HG03039 (cell line): ENCODE measurements at regions not wholly inside any gene's neighbourhood (a gene's known extent, or its start where the extent isn't known, plus 50 kb on each side); places are given as distances from the start of the nearest gene placed in this dataset.
"Not testable (repeated sequence)": the region's sequence is repeated elsewhere in the genome, so short reads cannot be mapped to it uniquely, and the experiment has no call there.

Experiments used
- ATAC-seq: cut with Tn5 transposase; IDR thresholded peaks from one replicate; pipeline ENCODE4 v1.9.1; 2021; ENCODE audit warnings: mild to moderate bottlenecking, moderate library complexity; ENCODE audit not compliant: unreplicated experiment

GRCh38 chr1:170789063-170789462, 125.1 kb downstream of the PRRX1 start:
- no peak for ATAC-seq

GRCh38 chr1:170790175-170790574, 126.2 kb downstream of the PRRX1 start:
- no peak for ATAC-seq

GRCh38 chr1:170790651-170791071, 126.7 kb downstream of the PRRX1 start:
- ATAC-seq = no peak

- ATAC-seq = no peak
These were observed 128.0 kb downstream of the PRRX1 start for GRCh38 chr1:170791941-170792340.

GRCh38 chr1:170800265-170800664, 135.1 kb upstream of the MROH9 start:
- ATAC-seq = no peak

- no peak for ATAC-seq
These were observed 134.5 kb upstream of the MROH9 start for GRCh38 chr1:170800812-170801211.

GRCh38 chr1:170803711-170804110, 131.6 kb upstream of the MROH9 start:
- ATAC-seq = no peak

- no peak for ATAC-seq
These were observed 130.9 kb upstream of the MROH9 start for GRCh38 chr1:170804419-170804818.

- no peak for ATAC-seq
These were observed 130.5 kb upstream of the MROH9 start for GRCh38 chr1:170804879-170805278.

GRCh38 chr1:170806961-170807360, 128.4 kb upstream of the MROH9 start:
- no peak for ATAC-seq

- no peak for ATAC-seq
These were observed 127.9 kb upstream of the MROH9 start for GRCh38 chr1:170807432-170807831.

GRCh38 chr1:170808216-170808885, 127.0 kb upstream of the MROH9 start:
- no peak for ATAC-seq

GRCh38 chr1:170811013-170811412, 124.3 kb upstream of the MROH9 start:
- not testable (repeated sequence) for ATAC-seq

- ATAC-seq = no peak
These were observed 115.6 kb upstream of the MROH9 start for GRCh38 chr1:170819781-170820180.

GRCh38 chr1:170823120-170823519, 112.2 kb upstream of the MROH9 start:
- ATAC-seq = no peak

GRCh38 chr1:170831276-170831675, 104.1 kb upstream of the MROH9 start:
- no peak for ATAC-seq

GRCh38 chr1:170836141-170836540, 99.2 kb upstream of the MROH9 start:
- ATAC-seq = no peak

GRCh38 chr1:170840371-170840770, 95.0 kb upstream of the MROH9 start:
- no peak for ATAC-seq

GRCh38 chr1:170853302-170853701, 82.0 kb upstream of the MROH9 start:
- no peak for ATAC-seq

GRCh38 chr1:170853867-170854266, 81.5 kb upstream of the MROH9 start:
- no peak for ATAC-seq

- ATAC-seq = no peak
These were observed 80.7 kb upstream of the MROH9 start for GRCh38 chr1:170854677-170855076.

GRCh38 chr1:170856455-170856854, 78.9 kb upstream of the MROH9 start:
- no peak for ATAC-seq

GRCh38 chr1:170857955-170858354, 77.4 kb upstream of the MROH9 start:
- no peak for ATAC-seq
